H1 (cell line): ENCODE measurements at regions not wholly inside any gene's neighbourhood (a gene's known extent, or its start where the extent isn't known, plus 50 kb on each side); places are given as distances from the start of the nearest gene placed in this dataset.
"Not testable (repeated sequence)": the region's sequence is repeated elsewhere in the genome, so short reads cannot be mapped to it uniquely, and the experiment has no call there.

Experiments
- CTCF ChIA-PET: fragments of 300-600 bp; sonication (Branson Sonifier 250); formaldehyde crosslinking; loops from one replicate; lab custom pipeline; 2021; ENCODE audit not compliant: partially characterized antibody; lab: Charles Lee
- POLR2A ChIA-PET: fragments of 300-600 bp; sonication (Branson Sonifier 250); formaldehyde crosslinking; loops from one replicate; lab custom pipeline; 2021; ENCODE audit warnings: inconsistent platforms; ENCODE audit not compliant: partially characterized antibody; lab: Charles Lee
- DNase-seq, 2 experiments: peaks; one replicate each; pipeline versions ENCODE4 v3.0.0 to v3.0.0-alpha.2; 2010 to 2022; ENCODE audit warnings: low spot score in 2 of 2, low read depth in 1 of 2, mixed read lengths in 1 of 2
- FAIRE-seq: peaks from 2 replicates; lab custom pipeline; 2011; peaks lifted over from hg19 to GRCh38; lab: Jason Lieb, UNC
- H2AFZ ChIP-seq: 2 replicates; pipeline ENCODE4 v1.8.1; 2012; ENCODE audit warnings: low read length, inconsistent platforms
- H2AK5ac ChIP-seq: 2 replicates; pipeline ENCODE4 v1.6.1; 2013; ENCODE audit warnings: low read depth, low read length
- H2BK120ac ChIP-seq: replicated peaks from 2 replicates; pipeline ENCODE3; 2013; ENCODE audit warnings: low read depth, low read length, inconsistent platforms
- H2BK12ac ChIP-seq: 2 replicates; pipeline ENCODE4 v1.6.1; 2013; ENCODE audit warnings: low read depth, low read length
- H2BK15ac ChIP-seq: 2 replicates; pipeline ENCODE4 v1.6.1; 2013; ENCODE audit warnings: low read length
- H2BK20ac ChIP-seq: 2 replicates; pipeline ENCODE4 v1.6.1; 2013; ENCODE audit warnings: low read length
- H2BK5ac ChIP-seq: 2 replicates; pipeline ENCODE4 v1.6.1; 2013; ENCODE audit warnings: low read depth, low read length
- H3K14ac ChIP-seq: 2 replicates; pipeline ENCODE4 v1.6.1; 2013; ENCODE audit warnings: inconsistent platforms; ENCODE audit not compliant: insufficient read length
- H3K18ac ChIP-seq: 2 replicates; pipeline ENCODE4 v1.6.1; 2013; ENCODE audit warnings: low read length; ENCODE audit errors: extremely low read depth
- H3K23ac ChIP-seq: 2 replicates; pipeline ENCODE4 v1.6.1; 2013; ENCODE audit warnings: inconsistent platforms; ENCODE audit not compliant: insufficient read length
- H3K23me2 ChIP-seq: 2 replicates; pipeline ENCODE4 v1.6.1; 2013; ENCODE audit warnings: low read depth, low read length
- H3K27ac ChIP-seq: 2 replicates; pipeline ENCODE4 v1.6.1; 2011; ENCODE audit warnings: low read depth, low read length, inconsistent platforms
- H3K27me3 ChIP-seq, 4 experiments: replicated peaks in 1 of 4; 1 replicate in 1 of 4; 2 replicates in 3 of 4; pipeline versions ENCODE4 v1.6.1 to v1.8.1; 2011 to 2013; ENCODE audit warnings: low read length in 3 of 4, mild to moderate bottlenecking in 3 of 4, inconsistent platforms in 2 of 4, mixed read lengths in 2 of 4, moderate library complexity in 1 of 4; ENCODE audit not compliant: control insufficient read depth in 3 of 4, insufficient read depth in 3 of 4; ENCODE audit errors: extremely low read depth in 1 of 4
- H3K36me3 ChIP-seq, 4 experiments: 2 replicates each; pipeline versions ENCODE4 v1.6.1 to v1.8.1; 2011 to 2013; ENCODE audit warnings: mild to moderate bottlenecking in 4 of 4, low read length in 3 of 4, moderate library complexity in 2 of 4, control low read depth in 1 of 4, inconsistent platforms in 1 of 4; ENCODE audit not compliant: insufficient read depth in 4 of 4, control insufficient read depth in 2 of 4
- H3K4ac ChIP-seq: replicated peaks from 2 replicates; pipeline ENCODE3; 2013; ENCODE audit warnings: low read length, low read depth, mixed read lengths, inconsistent platforms; ENCODE audit not compliant: insufficient read length
- H3K4me1 ChIP-seq, 4 experiments: replicated peaks in 1 of 4; 1 replicate in 1 of 4; 2 replicates in 3 of 4; pipeline versions ENCODE4 v1.6.1 to v1.8.1; 2011 to 2013; ENCODE audit warnings: low read length in 3 of 4, inconsistent platforms in 2 of 4, mixed read lengths in 1 of 4; ENCODE audit not compliant: insufficient read depth in 4 of 4, control insufficient read depth in 3 of 4
- H3K4me2 ChIP-seq, 2 experiments: 2 replicates each; pipeline versions ENCODE4 v1.6.1 to v1.8.1; 2011 to 2013; ENCODE audit warnings: low read depth in 2 of 2, low read length in 2 of 2, control low read depth in 1 of 2, inconsistent platforms in 1 of 2, mild to moderate bottlenecking in 1 of 2; ENCODE audit not compliant: insufficient read depth in 1 of 2
- H3K4me3 ChIP-seq, 4 experiments: fragments of 200-600, 300-600 bp in 1 of 4; sonication (generic), shearing (Covaris generic), sonication (Bioruptor Twin) in 1 of 4; 2 replicates each; pipeline versions ENCODE4 v1.5.1 to v1.8.1; 2011 to 2016; ENCODE audit warnings: low read length in 4 of 4, low read depth in 3 of 4, control low read depth in 2 of 4, inconsistent platforms in 2 of 4, mild to moderate bottlenecking in 2 of 4, mixed read lengths in 1 of 4, moderate library complexity in 1 of 4; ENCODE audit not compliant: insufficient read depth in 2 of 4; ENCODE audit errors: extremely low read depth in 1 of 4
- H3K56ac ChIP-seq: replicated peaks from 2 replicates; pipeline ENCODE3; 2013; ENCODE audit warnings: low read depth, mild to moderate bottlenecking, mixed read lengths, low read length, inconsistent platforms; ENCODE audit not compliant: insufficient read length
- H3K79me1 ChIP-seq: 2 replicates; pipeline ENCODE4 v1.6.1; 2013; ENCODE audit warnings: low read depth, low read length, control low read depth
- H3K79me2 ChIP-seq, 2 experiments: 2 replicates each; pipeline versions ENCODE4 v1.6.1 to v1.8.1; 2012 to 2013; ENCODE audit warnings: low read length in 2 of 2, mild to moderate bottlenecking in 2 of 2, inconsistent platforms in 1 of 2; ENCODE audit not compliant: insufficient read depth in 2 of 2, control insufficient read depth in 1 of 2
- H3K9ac ChIP-seq, 4 experiments: replicated peaks in 1 of 4; 1 replicate in 1 of 4; 2 replicates in 3 of 4; pipeline versions ENCODE4 v1.6.1 to v1.8.1; 2011 to 2013; ENCODE audit warnings: low read depth in 3 of 4, low read length in 3 of 4, control low read depth in 2 of 4, mild to moderate bottlenecking in 2 of 4, moderate library complexity in 2 of 4, inconsistent platforms in 1 of 4; ENCODE audit errors: extremely low read depth in 1 of 4
- H3K9me3 ChIP-seq, 2 experiments: 2 replicates each; pipeline versions ENCODE4 v1.6.1 to v1.8.1; 2012 to 2013; ENCODE audit warnings: mild to moderate bottlenecking in 2 of 2, moderate library complexity in 2 of 2, control low read depth in 1 of 2, inconsistent platforms in 1 of 2, low read depth in 1 of 2, low read length in 1 of 2, mixed read lengths in 1 of 2; ENCODE audit not compliant: insufficient read depth in 2 of 2
- H4K20me1 ChIP-seq, 2 experiments: replicated peaks in 1 of 2; 2 replicates each; pipeline versions ENCODE3 to v1.8.1; 2011 to 2013; ENCODE audit warnings: inconsistent platforms in 2 of 2, low read length in 2 of 2, mild to moderate bottlenecking in 1 of 2; ENCODE audit not compliant: insufficient read depth in 2 of 2, control insufficient read depth in 1 of 2
- H4K5ac ChIP-seq: 2 replicates; pipeline ENCODE4 v1.6.1; 2013; ENCODE audit warnings: low read length, low read depth, mixed read lengths, inconsistent platforms; ENCODE audit not compliant: insufficient read length
- H4K8ac ChIP-seq: 2 replicates; pipeline ENCODE4 v1.8.0; 2013; ENCODE audit warnings: mild to moderate bottlenecking, moderate library complexity, low read length, inconsistent platforms; ENCODE audit not compliant: insufficient read depth; ENCODE audit errors: extremely low read depth
- H4K91ac ChIP-seq: replicated peaks from 2 replicates; pipeline ENCODE3; 2013; ENCODE audit warnings: low read length, mixed read lengths, inconsistent platforms; ENCODE audit not compliant: insufficient read length
- EZH2 ChIP-seq: fragments of 200-600 bp; sonication (generic); IDR thresholded peaks from 2 replicates; pipeline ENCODE4 v1.7.1; 2012; ENCODE audit warnings: low read depth, mild to moderate bottlenecking, moderate library complexity, low read length, inconsistent platforms; ENCODE audit not compliant: severe bottlenecking
- POU5F1 ChIP-seq: IDR thresholded peaks from 2 replicates; pipeline ENCODE4 v1.6.1; 2011; ENCODE audit warnings: low read depth, mild to moderate bottlenecking, low read length, moderate library complexity
- SUZ12 ChIP-seq: fragments of 200-600 bp; sonication (generic); IDR thresholded peaks from 2 replicates; pipeline ENCODE4 v1.6.1; 2012; ENCODE audit warnings: mild to moderate bottlenecking, inconsistent platforms, low read length, moderate library complexity, mixed read lengths
- WGBS, 2 experiments: shearing (Covaris generic) in 1 of 2; methylation state at CpG; one replicate each; pipeline versions ENCODE4 v1.1.6 to v1.1.7; 2013 to 2015; ENCODE audit warnings: low lambda C conversion rate in 2 of 2, mixed read lengths in 2 of 2, inconsistent platforms in 1 of 2, low coverage in 1 of 2, missing lambda C conversion rate in 1 of 2; ENCODE audit not compliant: insufficient replicate concordance in 2 of 2, insufficient coverage in 1 of 2, insufficient read length in 1 of 2; ENCODE audit errors: extremely low coverage in 1 of 2, missing lambda C conversion rate in 1 of 2; 5-methylcytosine and 5-hydroxymethylcytosine counted together

DNA sequence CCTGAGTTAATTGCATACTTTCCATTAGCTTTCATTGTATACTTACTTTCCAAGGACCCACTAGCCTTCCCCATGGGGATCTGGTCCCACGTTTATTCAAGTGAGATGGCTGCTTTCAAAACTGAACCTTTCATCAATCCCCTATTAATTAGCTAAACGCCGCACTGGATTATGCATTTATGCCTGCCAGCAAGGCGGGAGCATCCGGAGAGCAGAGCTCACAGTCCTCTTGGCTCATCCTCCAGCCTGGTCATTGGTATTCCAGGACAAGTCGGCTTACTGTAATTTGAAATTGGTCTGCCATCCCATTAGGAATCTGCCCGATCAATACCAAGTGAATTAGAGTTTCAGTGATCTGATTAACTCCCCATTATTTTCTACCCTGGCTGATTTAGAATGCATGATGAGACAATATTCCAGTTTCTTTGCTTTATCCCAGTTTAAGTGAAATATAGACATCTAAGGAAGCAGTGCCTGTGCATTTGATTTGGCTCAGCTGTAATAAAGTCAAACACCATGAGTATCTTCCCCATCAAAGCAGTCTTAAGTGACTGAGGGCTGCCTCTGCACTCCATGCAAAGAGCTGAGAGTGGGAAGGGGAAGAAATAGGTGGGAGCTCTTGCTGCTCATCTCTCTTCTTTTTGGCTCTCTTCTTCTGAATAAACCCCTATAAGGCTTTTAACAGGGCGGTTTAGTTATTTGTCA is 411.4 kb downstream of the GPAT3 start (continued):
- TF ChIP-seq EZH2 (no peak), SUZ12 (no peak), POU5F1 (no peak)
- TF ChIP-seq, all 59 proteins: peak for 0

GRCh38 chr4:83943691-83944090 is 407.8 kb downstream of the GPAT3 start:
- H3K23ac ChIP-seq, H3K4me2 ChIP-seq, H2BK15ac ChIP-seq, H4K91ac ChIP-seq, H3K79me2 ChIP-seq, H3K9me3 ChIP-seq, H3K23me2 ChIP-seq, H3K4ac ChIP-seq, H2BK12ac ChIP-seq, H3K27ac ChIP-seq, H3K4me3 ChIP-seq, H2AK5ac ChIP-seq, H2BK20ac ChIP-seq, H4K8ac ChIP-seq, H3K18ac ChIP-seq, H3K4me1 ChIP-seq, H3K27me3 ChIP-seq, DNase-seq, H3K9ac ChIP-seq, H4K20me1 ChIP-seq, POLR2A ChIA-PET, CTCF ChIA-PET, H2AFZ ChIP-seq, H3K79me1 ChIP-seq, H2BK5ac ChIP-seq, H3K36me3 ChIP-seq, H4K5ac ChIP-seq, H3K14ac ChIP-seq, FAIRE-seq, H3K56ac ChIP-seq, H2BK120ac ChIP-seq: not testable (repeated sequence)
- WGBS, 2 experiments = 100% methylated on average over 1 of the region's 33 CpGs; no CpG with 5 or more reads in 1 of the 2 experiments
